PC-3 (cell line): ENCODE measurements at regions not wholly inside any gene's neighbourhood (a gene's known extent, or its start where the extent isn't known, plus 50 kb on each side); places are given as distances from the start of the nearest gene placed in this dataset.

Experiments
- ATAC-seq: fragments of 200-7000 bp; cut with Tn5 transposase; 2 replicates; pipeline ENCODE4 v1.9.1; 2020; ENCODE audit warnings: mild to moderate bottlenecking, moderate library complexity
- BruUV-seq: library from RNA; stranded (reverse); fragments of 400-500 nt; replicated peaks from 2 replicates; lab custom pipeline; 2021; lab: Mats Ljungman, UMichigan
- CTCF ChIA-PET: fragments of 300-600 bp; sonication (Branson Sonifier 250); formaldehyde crosslinking; loops from one replicate; lab custom pipeline; 2022; ENCODE audit warnings: antibody characterized with exemption; lab: Charles Lee
- POLR2A ChIA-PET: fragments of 300-600 bp; sonication (Branson Sonifier 250); formaldehyde crosslinking; loops from one replicate; lab custom pipeline; 2022; ENCODE audit warnings: antibody characterized with exemption; ENCODE audit not compliant: unreplicated experiment; lab: Charles Lee
- DNase-seq: peaks from one replicate; pipeline ENCODE4 v3.0.0-alpha.2; 2015
- H2AFZ ChIP-seq: fragments of 300-600 bp; sonication (generic); 2 replicates; pipeline ENCODE4 v1.6.0; 2016; ENCODE audit warnings: antibody characterized with exemption, low read length
- H3F3A ChIP-seq: fragments of 300-600 bp; sonication (generic); one replicate; pipeline ENCODE4 v1.6.0; 2017; ENCODE audit warnings: antibody characterized with exemption, low read length, control low read depth, mild to moderate bottlenecking; ENCODE audit not compliant: unreplicated experiment
- H3K27ac ChIP-seq: fragments of 300-600 bp; sonication (generic); 2 replicates; pipeline ENCODE4 v1.5.1; 2016; ENCODE audit warnings: mild to moderate bottlenecking, low read length
- H3K27me3 ChIP-seq: fragments of 300-600 bp; sonication (generic); 2 replicates; pipeline ENCODE4 v1.6.1; 2016; ENCODE audit warnings: low read length, mixed read lengths
- H3K36me3 ChIP-seq: fragments of 300-600 bp; sonication (generic); 2 replicates; pipeline ENCODE4 v1.6.1; 2016; ENCODE audit warnings: low read depth, mixed run types, low read length, mixed read lengths
- H3K4me1 ChIP-seq: fragments of 300-600 bp; sonication (generic); 2 replicates; pipeline ENCODE4 v1.5.1; 2016; ENCODE audit warnings: low read length; ENCODE audit not compliant: insufficient read depth
- H3K4me2 ChIP-seq: fragments of 300-600 bp; sonication (generic); 2 replicates; pipeline ENCODE4 v1.6.0; 2016; ENCODE audit warnings: low read length
- H3K4me3 ChIP-seq: fragments of 300-600 bp; sonication (generic); 2 replicates; pipeline ENCODE4 v1.5.1; 2016; ENCODE audit warnings: mild to moderate bottlenecking, low read length, mixed read lengths
- H3K79me2 ChIP-seq: fragments of 300-600 bp; sonication (generic); 2 replicates; pipeline ENCODE4 v1.6.1; 2017; ENCODE audit warnings: low read length, mixed read lengths
- H3K9ac ChIP-seq: fragments of 300-600 bp; sonication (generic); 2 replicates; pipeline ENCODE4 v1.6.0; 2016; ENCODE audit warnings: mild to moderate bottlenecking, low read length
- H3K9me2 ChIP-seq: fragments of 300-600 bp; sonication (generic); replicated peaks from 2 replicates; pipeline ENCODE4 v1.6.1; 2016; ENCODE audit warnings: mixed run types, low read length, mixed read lengths
- H3K9me3 ChIP-seq: fragments of 300-600 bp; sonication (generic); 2 replicates; pipeline ENCODE4 v1.6.1; 2016; ENCODE audit warnings: low read length, mixed read lengths
- H4K20me1 ChIP-seq: fragments of 300-600 bp; sonication (generic); 2 replicates; pipeline ENCODE4 v1.6.1; 2016; ENCODE audit warnings: low read length, mixed read lengths
- CTCF ChIP-seq: fragments of 300-600 bp; sonication (generic); conservative IDR thresholded peaks from 2 replicates; pipeline ENCODE4 v1.5.1; 2017; ENCODE audit warnings: antibody characterized with exemption, low read depth, mild to moderate bottlenecking, low read length
- EZH2 ChIP-seq: fragments of 300-600 bp; sonication (generic); IDR thresholded peaks from one replicate; pipeline ENCODE4 v1.6.1; 2017; ENCODE audit warnings: antibody characterized with exemption, mild to moderate bottlenecking, low read length; ENCODE audit not compliant: unreplicated experiment
- EZH2phosphoT487 ChIP-seq: fragments of 300-600 bp; sonication (generic); IDR thresholded peaks from 2 replicates; pipeline ENCODE4 v1.6.1; 2018; ENCODE audit warnings: mild to moderate bottlenecking, antibody characterized with exemption, low read length, borderline replicate concordance
- intact Hi-C: fragments of 100-400 bp; cut with micrococcal nuclease; formaldehyde crosslinking; loops from 2 replicates; pipeline ENCODE4 v1.9.0; 2023

DNA sequence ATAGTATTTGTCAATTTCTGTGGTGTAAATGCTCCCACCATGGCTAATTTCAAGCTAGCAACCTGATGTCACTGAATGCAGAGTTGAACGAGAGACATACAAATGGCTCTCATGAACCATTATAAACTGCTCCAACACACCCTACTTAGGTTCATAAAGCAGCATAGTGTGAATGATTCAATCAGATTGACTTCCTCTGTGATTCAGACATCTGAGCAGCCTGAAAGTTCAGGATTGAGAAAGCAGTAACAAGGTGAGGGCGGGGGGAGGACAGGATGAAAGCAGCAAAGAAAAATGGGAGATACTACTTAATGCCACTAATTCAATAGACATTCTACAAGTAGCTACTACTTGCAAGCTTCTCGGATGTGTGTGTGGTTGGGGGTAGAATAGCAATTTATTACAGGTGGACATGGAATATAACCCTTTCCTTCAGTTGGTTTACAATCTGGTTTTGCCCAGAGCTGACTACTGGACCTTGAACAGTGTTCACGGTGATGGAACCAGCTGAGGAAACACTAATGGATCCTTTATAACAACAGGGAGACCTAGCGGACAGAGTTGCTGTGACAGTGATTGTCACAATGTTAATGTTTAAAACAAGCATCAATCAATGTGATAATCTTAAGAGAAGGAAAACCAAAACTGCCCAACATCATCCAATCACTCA lies 52.5 kb upstream of the PELI2 start:
- no peak for DNase-seq
- Histone ChIP-seq H3K9me3 (no peaks in the 10 kb centered on the region), H3K79me2 (no peaks in the 10 kb centered on the region), H3K4me2 (no peak overlapping the region), H3K27me3 (peaks cover 76% of the 10 kb centered on the region), H2AFZ (no peak overlapping the region), H3K27ac (no peak overlapping the region), H3K36me3 (no peaks in the 10 kb centered on the region), H4K20me1 (no peaks in the 10 kb centered on the region), H3K9me2 (no peaks in the 10 kb centered on the region), H3K4me3 (no peak overlapping the region), H3K9ac (no peak overlapping the region), H3K4me1 (no peaks in the 10 kb centered on the region), H3F3A (no peaks in the 10 kb centered on the region)
- no peak for ATAC-seq
- CTCF ChIA-PET: no interaction called here
- POLR2A ChIA-PET: no interaction called here
- TF ChIP-seq EZH2 (no peak), EZH2phosphoT487 (no peak), CTCF (no peak)
- intact Hi-C loops: no loop called here
- no TSS peak for BruUV-seq
